ENCODE measurements at regions not wholly inside any gene's neighbourhood (a gene's known extent, or its start where the extent isn't known, plus 50 kb on each side); places are given as distances from the start of the nearest gene placed in this dataset.

GRCh38 chr7:115102738-115103137 lies 180.8 kb downstream of the MDFIC start:
- no peak for TF ChIP-seq EZH2phosphoT487 (IDR thresholded peaks at IDR 0.05)
- TF ChIP-seq CTCF (IDR thresholded peaks at IDR 0.05) = no peak
- no peak for TF ChIP-seq EZH2 (IDR thresholded peaks at IDR 0.05)
- no peaks in the 10 kb centered on the region for H3K4me1 Mint-ChIP-seq
- no peaks in the 10 kb centered on the region for H3K36me3 Mint-ChIP-seq

GRCh38 chr7:115101199-115101598 lies 179.3 kb downstream of the MDFIC start:
- no peaks in the 10 kb centered on the region for H3K4me1 ChIP-seq
- no peaks in the 10 kb centered on the region for H3K79me2 ChIP-seq (ENCODE audit: low read depth)
- H3K9me3 Mint-ChIP-seq = no peaks in the 10 kb centered on the region
- H3K4me1 Mint-ChIP-seq = peaks cover 13% of the 10 kb centered on the region
- H3K36me3 ChIP-seq = no peaks in the 10 kb centered on the region
- no peaks in the 10 kb centered on the region for H4K20me1 ChIP-seq (ENCODE audit: low read depth)
- no peak overlapping the region for H3K27ac ChIP-seq
- no peak overlapping the region for H2AFZ ChIP-seq (replicated peaks)
- no peak overlapping the region for H3K27ac Mint-ChIP-seq
- H3K9ac ChIP-seq = no peak overlapping the region
- H3K4me3 Mint-ChIP-seq = no peak overlapping the region
- TF ChIP-seq EZH2 (IDR thresholded peaks at IDR 0.05) (no peak), CTCF (IDR thresholded peaks at IDR 0.05) (no peak), EZH2phosphoT487 (IDR thresholded peaks at IDR 0.05) (no peak)
- no peak overlapping the region for H3K4me2 ChIP-seq
- H3K36me3 Mint-ChIP-seq = no peaks in the 10 kb centered on the region
- H3K27me3 ChIP-seq = no peaks in the 10 kb centered on the region
- H3F3A ChIP-seq (ENCODE audit: low read depth) = no peaks in the 10 kb centered on the region
- H3K4me3 ChIP-seq = no peak overlapping the region
- H3K27me3 Mint-ChIP-seq (ENCODE audit: insufficient read depth, low read depth) = no peaks in the 10 kb centered on the region
- H3K9me3 ChIP-seq (ENCODE audit: low read depth) = no peaks in the 10 kb centered on the region
- DNase-seq (ENCODE audit: low spot score) = no peak

More at GRCh38 chr7:115102738-115103137, 180.8 kb downstream of the MDFIC start:
- Histone ChIP-seq H3K27ac (no peak overlapping the region), H2AFZ (replicated peaks) (no peak overlapping the region), H3K9ac (no peak overlapping the region), H3K4me2 (no peak overlapping the region), H3F3A (ENCODE audit: low read depth) (no peaks in the 10 kb centered on the region), H3K9me3 (ENCODE audit: low read depth) (no peaks in the 10 kb centered on the region), H3K4me3 (no peak overlapping the region), H3K36me3 (no peaks in the 10 kb centered on the region), H3K79me2 (ENCODE audit: low read depth) (no peaks in the 10 kb centered on the region), H4K20me1 (ENCODE audit: low read depth) (no peaks in the 10 kb centered on the region), H3K27me3 (no peaks in the 10 kb centered on the region), H3K4me1 (no peaks in the 10 kb centered on the region)
- Mint-ChIP-seq H3K27ac (no peak overlapping the region), H3K27me3 (ENCODE audit: insufficient read depth, low read depth) (no peaks in the 10 kb centered on the region), H3K9me3 (no peaks in the 10 kb centered on the region), H3K4me3 (no peak overlapping the region)
- no peak for DNase-seq (ENCODE audit: low spot score)

- no peak for DNase-seq (ENCODE audit: low spot score)
- H3K27ac ChIP-seq = no peak overlapping the region
- H4K20me1 ChIP-seq (ENCODE audit: low read depth) = no peaks in the 10 kb centered on the region
- Mint-ChIP-seq H3K9me3 (no peaks in the 10 kb centered on the region), H3K27me3 (ENCODE audit: insufficient read depth, low read depth) (no peaks in the 10 kb centered on the region), H3K27ac (no peak overlapping the region), H3K36me3 (no peaks in the 10 kb centered on the region), H3K4me3 (no peak overlapping the region), H3K4me1 (peaks cover 13% of the 10 kb centered on the region)
- no peak overlapping the region for H3K4me3 ChIP-seq
- H3K4me1 ChIP-seq = no peaks in the 10 kb centered on the region
- TF ChIP-seq CTCF (IDR thresholded peaks at IDR 0.05) (no peak), EZH2phosphoT487 (IDR thresholded peaks at IDR 0.05) (no peak), EZH2 (IDR thresholded peaks at IDR 0.05) (no peak)
- no peaks in the 10 kb centered on the region for H3F3A ChIP-seq (ENCODE audit: low read depth)
- H3K9me3 ChIP-seq (ENCODE audit: low read depth) = no peaks in the 10 kb centered on the region
- H3K27me3 ChIP-seq = no peaks in the 10 kb centered on the region
- no peak overlapping the region for H2AFZ ChIP-seq (replicated peaks)
- no peak overlapping the region for H3K4me2 ChIP-seq
- no peak overlapping the region for H3K9ac ChIP-seq
- no peaks in the 10 kb centered on the region for H3K79me2 ChIP-seq (ENCODE audit: low read depth)
- H3K36me3 ChIP-seq = no peaks in the 10 kb centered on the region
Observed at GRCh38 chr7:115099906-115100305, 178.0 kb downstream of the MDFIC start.
